Esophagus muscularis mucosa (tissue), 4 donors: ENCODE measurements at regions not wholly inside any gene's neighbourhood (a gene's known extent, or its start where the extent isn't known, plus 50 kb on each side); places are given as distances from the start of the nearest gene placed in this dataset.

Experiments
- DNase-seq: peaks from one replicate; pipeline ENCODE4 v3.0.0-alpha.2; 2017; ENCODE audit errors: extremely low spot score
- H3K27ac ChIP-seq, 4 donors: fragments of 200-600 bp; sonication (generic); replicated peaks in 1 of 4; 1 replicate in 3 of 4; 2 replicates in 1 of 4; pipeline ENCODE4 v1.5.1; 2016 to 2019; ENCODE audit warnings: mild to moderate bottlenecking in 1 of 4
- H3K27me3 ChIP-seq, 4 donors: fragments of 200-600 bp; sonication (generic); one replicate each; pipeline versions ENCODE4 v1.5.1 to v1.6.0; 2016 to 2019
- H3K36me3 ChIP-seq, 4 donors: fragments of 200-600 bp; sonication (generic); one replicate each; pipeline ENCODE4 v1.5.1; 2016 to 2019
- H3K4me1 ChIP-seq, 4 donors: fragments of 200-600 bp; sonication (generic); one replicate each; pipeline ENCODE4 v1.5.1; 2016 to 2019
- H3K4me3 ChIP-seq, 4 donors: fragments of 200-600 bp; sonication (generic); 1 replicate in 2 of 4; 2 replicates in 2 of 4; pipeline ENCODE4 v1.5.1; 2016 to 2019; ENCODE audit warnings: mild to moderate bottlenecking in 4 of 4, moderate library complexity in 1 of 4
- H3K9me3 ChIP-seq, 4 donors: fragments of 200-600 bp; sonication (generic); 1 replicate in 3 of 4; 2 replicates in 1 of 4; pipeline ENCODE4 v1.5.1; 2016 to 2019
- CTCF ChIP-seq, 3 experiments: fragments of 200-600 bp in 2 of 3; fragments of 450-650 bp in 1 of 3; sonication (generic) in 2 of 3; IDR thresholded peaks; one replicate each; pipeline ENCODE4 v1.5.1; 2017 to 2019; ENCODE audit warnings: antibody characterized with exemption in 3 of 3, mild to moderate bottlenecking in 2 of 3, moderate library complexity in 1 of 3
- EP300 ChIP-seq: sonication (generic); formaldehyde crosslinking; IDR thresholded peaks from one replicate; pipeline ENCODE4 v1.6.1; 2017; ENCODE audit warnings: antibody characterized with exemption
- POLR2A ChIP-seq: fragments of 450-650 bp; IDR thresholded peaks from one replicate; pipeline ENCODE4 v1.6.1; 2017; ENCODE audit warnings: antibody characterized with exemption, moderate library complexity, mild to moderate bottlenecking, low read depth
- POLR2AphosphoS5 ChIP-seq, 2 donors: sonication (generic); formaldehyde crosslinking; IDR thresholded peaks; one replicate each; pipeline ENCODE4 v1.6.1; 2017; ENCODE audit warnings: antibody characterized with exemption in 2 of 2
- WGBS: methylation state at CpG from one replicate; pipeline ENCODE4 v1.1.5; 2018; 5-methylcytosine and 5-hydroxymethylcytosine counted together
- intact Hi-C: fragments of 100-400 bp; cut with DNase I; formaldehyde crosslinking; loops from one replicate; pipeline ENCODE4 v1.15.1; 2023

GRCh38 chr20:62564456-62565245 lies 77.7 kb upstream of the SLCO4A1 start:
- Histone ChIP-seq H3K36me3 (peaks cover 0 to 28% (median 13%) of the 10 kb centered on the region in 4 donors), H3K4me1 (peaks cover 22 to 71% (median 40%) of the 10 kb centered on the region in 4 donors), H3K9me3 (no peaks in the 10 kb centered on the region), H3K27ac (peak overlapping the region in 1 of 4 donors; percentile 42), H3K27me3 (peaks cover 0 to 16% (median 0%) of the 10 kb centered on the region in 4 donors), H3K4me3 (no peak overlapping the region)
- intact Hi-C loops: no loop called here
- 84% methylated on average over 25 of the region's 42 CpGs for WGBS
- DNase-seq: no peak
- TF ChIP-seq POLR2AphosphoS5 (IDR thresholded peaks at IDR 0.05): no peak
- TF ChIP-seq EP300: no peak
- TF ChIP-seq CTCF (IDR thresholded peaks at IDR 0.05): no peak
- TF ChIP-seq POLR2A: no peak

DNA sequence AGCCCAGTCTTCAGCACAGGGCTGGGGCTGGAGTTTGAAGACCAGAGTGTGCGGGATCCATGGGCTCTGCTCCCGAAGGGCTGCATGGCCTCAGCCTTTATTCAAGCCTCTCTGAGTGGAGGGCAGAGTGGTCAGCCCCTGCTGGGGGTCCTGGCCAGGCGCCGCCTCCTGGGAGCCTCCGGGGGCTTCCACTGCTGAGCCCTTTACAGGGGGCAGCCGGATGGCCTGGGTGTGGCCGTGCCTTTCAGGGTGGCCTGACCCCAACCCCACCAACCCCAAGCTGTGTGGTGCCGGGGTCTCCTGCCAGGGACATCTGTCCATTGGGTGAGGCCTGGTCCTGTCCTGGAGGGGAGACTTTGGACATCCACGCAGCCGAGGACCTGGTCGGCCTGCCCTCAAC lies 76.0 kb upstream of the SLCO4A1 start:
- Histone ChIP-seq H3K4me1 (peaks cover 6 to 55% (median 27%) of the 10 kb centered on the region in 4 donors), H3K27ac (peak overlapping the region; percentile 19 to 48 (median 31)), H3K4me3 (no peak overlapping the region), H3K27me3 (peaks cover 0 to 12% (median 0%) of the 10 kb centered on the region in 4 donors), H3K36me3 (peaks cover 0 to 23% (median 14%) of the 10 kb centered on the region in 4 donors), H3K9me3 (no peaks in the 10 kb centered on the region)
- DNase-seq: no peak
- WGBS: 80% methylated on average over 5 of the region's 11 CpGs
- intact Hi-C loops: no loop called here
- no peak for TF ChIP-seq POLR2A
- no peak for TF ChIP-seq EP300
- no peak for TF ChIP-seq POLR2AphosphoS5 (IDR thresholded peaks at IDR 0.05)
- TF ChIP-seq CTCF (IDR thresholded peaks at IDR 0.05): no peak

DNA sequence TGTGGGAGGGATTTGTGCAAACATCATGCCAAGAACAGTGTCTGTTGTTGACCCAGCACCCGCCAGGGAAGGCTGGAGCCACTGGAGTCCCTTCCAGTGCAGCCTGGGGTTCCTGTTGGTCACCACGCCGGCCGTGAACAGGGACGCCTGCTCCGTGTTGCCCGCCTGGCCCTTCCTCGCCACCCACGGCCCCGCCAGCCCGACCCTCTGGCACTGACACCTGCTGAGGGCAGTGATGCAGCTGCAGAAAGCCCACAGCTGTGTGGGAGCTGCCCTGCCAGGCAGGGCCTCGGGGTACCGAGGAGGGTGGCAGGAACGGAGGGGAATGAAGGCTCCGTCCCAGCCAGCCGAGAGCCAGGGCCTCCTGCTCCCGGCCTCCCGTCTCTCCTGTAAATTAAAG lies 75.5 kb upstream of the SLCO4A1 start:
- Histone ChIP-seq H3K9me3 (no peaks in the 10 kb centered on the region), H3K4me1 (peaks cover 3 to 50% (median 22%) of the 10 kb centered on the region in 4 donors), H3K27me3 (peaks cover 0 to 11% (median 0%) of the 10 kb centered on the region in 4 donors), H3K27ac (peak overlapping the region in 3 of 4 donors; percentile 19 to 48 (median 42)), H3K4me3 (no peak overlapping the region), H3K36me3 (peaks cover 0 to 23% (median 13%) of the 10 kb centered on the region in 4 donors)
- DNase-seq: no peak
- intact Hi-C loops: no loop called here
- 73% methylated on average over 5 of the region's 18 CpGs for WGBS
- TF ChIP-seq CTCF (IDR thresholded peaks at IDR 0.05) (no peak), POLR2A (no peak), EP300 (no peak), POLR2AphosphoS5 (IDR thresholded peaks at IDR 0.05) (no peak)

DNA sequence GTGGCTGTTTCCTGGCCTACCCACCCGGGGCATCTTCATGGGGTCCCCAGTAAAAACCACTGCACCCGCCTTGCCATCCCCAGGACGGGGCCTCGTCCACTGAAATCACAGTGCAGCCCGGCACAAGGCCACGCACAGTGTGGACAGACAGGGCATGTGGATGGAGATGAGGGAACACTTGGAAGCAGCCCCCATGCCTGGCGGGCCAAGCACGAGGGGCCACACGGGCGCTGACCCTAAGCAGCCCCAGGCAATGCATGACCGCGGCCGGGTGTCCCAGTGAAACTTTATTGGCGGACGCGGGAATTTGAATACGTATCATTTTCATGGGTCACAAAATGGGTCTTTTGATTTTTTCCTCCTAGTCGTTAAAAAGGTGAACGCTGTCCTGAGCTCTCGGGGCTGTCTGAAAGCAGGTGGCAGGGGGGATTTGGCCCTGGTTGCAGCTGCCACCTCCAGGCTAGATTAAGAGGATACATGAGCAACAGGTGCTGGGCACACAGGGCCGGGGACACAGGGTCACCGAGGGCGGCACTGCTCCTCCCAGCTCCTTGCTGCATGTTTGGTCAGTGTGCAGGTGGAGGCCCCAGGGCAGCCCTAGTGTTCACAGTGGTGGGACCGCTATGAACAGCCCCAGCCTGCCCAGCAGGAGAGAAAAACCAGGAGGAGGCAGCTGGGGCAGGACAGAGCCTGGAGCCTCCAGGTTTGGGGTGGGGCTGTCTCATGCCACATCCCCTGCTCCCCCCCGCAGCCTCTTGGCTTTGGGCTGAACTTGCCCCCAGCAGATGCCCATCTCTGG lies 74.9 kb upstream of the SLCO4A1 start:
- peaks cover 0 to 5% (median 0%) of the 10 kb centered on the region in 4 donors for H3K27me3 ChIP-seq
- H3K4me3 ChIP-seq: no peak overlapping the region
- no peak for TF ChIP-seq POLR2AphosphoS5 (IDR thresholded peaks at IDR 0.05)
- no peak for TF ChIP-seq POLR2A
- no peak for TF ChIP-seq CTCF (IDR thresholded peaks at IDR 0.05)
- no peak for TF ChIP-seq EP300
- WGBS: 84% methylated on average over 19 of the region's 25 CpGs
- no peak for DNase-seq
- intact Hi-C loops: no loop called here
- peaks cover 0 to 43% (median 16%) of the 10 kb centered on the region in 4 donors for H3K4me1 ChIP-seq
- H3K36me3 ChIP-seq: peaks cover 0 to 23% (median 13%) of the 10 kb centered on the region in 4 donors
- H3K9me3 ChIP-seq: no peaks in the 10 kb centered on the region
- H3K27ac ChIP-seq: peak overlapping the region in 2 of 4 donors; percentile 19 to 48
